Neural cell (in vitro differentiated cells): ENCODE measurements at regions not wholly inside any gene's neighbourhood (a gene's known extent, or its start where the extent isn't known, plus 50 kb on each side); places are given as distances from the start of the nearest gene placed in this dataset.

Source experiments
- H2AFZ ChIP-seq: fragments of 200-600, 300-800 bp; sonication (generic), shearing (Covaris generic); 2 replicates; pipeline ENCODE4 v1.6.0; 2014; ENCODE audit warnings: low read depth, mild to moderate bottlenecking, antibody characterized with exemption, low read length, moderate library complexity
- H3F3A ChIP-seq: fragments of 200-600 bp; shearing (Covaris generic); 2 replicates; pipeline ENCODE4 v1.6.1; 2016; ENCODE audit warnings: mild to moderate bottlenecking, moderate library complexity, mixed read lengths, antibody characterized with exemption, low read length; ENCODE audit not compliant: insufficient read depth, poor library complexity, severe bottlenecking
- H3K27ac ChIP-seq: fragments of 200-600, 300-800 bp; sonication (generic), shearing (Covaris generic); 2 replicates; pipeline ENCODE4 v1.5.1; 2014; ENCODE audit warnings: mild to moderate bottlenecking, low read length, moderate library complexity
- H3K27me3 ChIP-seq: fragments of 300-800, 200-600 bp; sonication (generic), shearing (Covaris generic); 2 replicates; pipeline ENCODE4 v1.6.0; 2014; ENCODE audit warnings: mild to moderate bottlenecking, low read depth, low read length, moderate library complexity; ENCODE audit not compliant: insufficient read depth
- H3K36me3 ChIP-seq: fragments of 300-800, 200-600 bp; sonication (generic), shearing (Covaris generic); 2 replicates; pipeline ENCODE4 v1.5.1; 2014; ENCODE audit warnings: mild to moderate bottlenecking, antibody characterized with exemption, low read length, moderate library complexity; ENCODE audit not compliant: insufficient read depth
- H3K4me2 ChIP-seq: fragments of 300-800, 200-600 bp; sonication (generic), shearing (Covaris generic); 2 replicates; pipeline ENCODE4 v1.6.0; 2014; ENCODE audit warnings: mild to moderate bottlenecking, low read length
- H3K4me3 ChIP-seq: fragments of 300-800, 200-600 bp; sonication (generic), shearing (Covaris generic); 2 replicates; pipeline ENCODE4 v1.5.1; 2014; ENCODE audit warnings: mild to moderate bottlenecking, low read length, moderate library complexity
- H3K79me2 ChIP-seq: fragments of 200-600 bp; shearing (Covaris generic); replicated peaks from 2 replicates; pipeline ENCODE4 v1.6.0; 2014; ENCODE audit warnings: mild to moderate bottlenecking, low read length, moderate library complexity; ENCODE audit not compliant: insufficient read depth
- H3K9ac ChIP-seq: fragments of 300-800, 200-600 bp; sonication (generic), shearing (Covaris generic); 2 replicates; pipeline ENCODE4 v1.6.1; 2016; ENCODE audit warnings: mild to moderate bottlenecking, low read length, mixed read lengths
- H3K9me2 ChIP-seq: fragments of 200-600 bp; shearing (Covaris generic); 2 replicates; pipeline ENCODE4 v1.6.1; 2016; ENCODE audit warnings: mild to moderate bottlenecking, low read length, mixed read lengths; ENCODE audit not compliant: insufficient read depth
- H3K9me3 ChIP-seq: fragments of 200-600, 300-800 bp; sonication (generic), shearing (Covaris generic); 2 replicates; pipeline ENCODE4 v1.6.1; 2016; ENCODE audit warnings: mild to moderate bottlenecking, mixed run types, low read length, moderate library complexity, mixed read lengths
- H4K20me1 ChIP-seq: fragments of 200-600 bp; shearing (Covaris generic); 2 replicates; pipeline ENCODE4 v1.6.1; 2016; ENCODE audit warnings: mild to moderate bottlenecking, mixed run types; ENCODE audit not compliant: insufficient read depth
- EP300 ChIP-seq: fragments of 450-650 bp; conservative IDR thresholded peaks from 2 replicates; pipeline ENCODE4 v1.6.1; 2014; ENCODE audit warnings: antibody characterized with exemption, mild to moderate bottlenecking, moderate library complexity; ENCODE audit not compliant: poor library complexity, severe bottlenecking
- EZH2 ChIP-seq: fragments of 200-600, 300-800 bp; shearing (Covaris generic), sonication (generic); IDR thresholded peaks from 2 replicates; pipeline ENCODE4 v1.6.1; 2014; ENCODE audit warnings: antibody characterized with exemption, low read length, borderline replicate concordance, mild to moderate bottlenecking; ENCODE audit not compliant: insufficient read depth, poor library complexity, severe bottlenecking
- MXI1 ChIP-seq: fragments of 450-650 bp; conservative IDR thresholded peaks from 2 replicates; pipeline ENCODE4 v1.6.1; 2014; ENCODE audit warnings: antibody characterized with exemption, mild to moderate bottlenecking; ENCODE audit not compliant: poor library complexity, severe bottlenecking
- POLR2AphosphoS5 ChIP-seq: IDR thresholded peaks from 2 replicates; pipeline ENCODE4 v1.6.1; 2012
- RAD21 ChIP-seq: fragments of 450-650 bp; conservative IDR thresholded peaks from 2 replicates; pipeline ENCODE4 v1.6.1; 2014; ENCODE audit warnings: antibody characterized with exemption, mild to moderate bottlenecking, moderate library complexity
- SMC3 ChIP-seq: fragments of 450-650 bp; conservative IDR thresholded peaks from 2 replicates; pipeline ENCODE4 v1.6.1; 2014; ENCODE audit warnings: antibody characterized with exemption, mild to moderate bottlenecking, moderate library complexity; ENCODE audit not compliant: poor library complexity
- TAF1 ChIP-seq: IDR thresholded peaks from 2 replicates; pipeline ENCODE4 v1.6.1; 2012; ENCODE audit warnings: low read depth
- TF ChIP-seq, protein P1 (sequence below): fragments of 450-650 bp; IDR thresholded peaks from 2 replicates; pipeline ENCODE4 v1.5.1; 2014; ENCODE audit warnings: antibody characterized with exemption, mild to moderate bottlenecking, moderate library complexity; ENCODE audit not compliant: poor library complexity, severe bottlenecking
- TF ChIP-seq, protein P2 (sequence below): IDR thresholded peaks from 2 replicates; pipeline ENCODE4 v1.6.1; 2012; ENCODE audit warnings: borderline replicate concordance

DNA sequence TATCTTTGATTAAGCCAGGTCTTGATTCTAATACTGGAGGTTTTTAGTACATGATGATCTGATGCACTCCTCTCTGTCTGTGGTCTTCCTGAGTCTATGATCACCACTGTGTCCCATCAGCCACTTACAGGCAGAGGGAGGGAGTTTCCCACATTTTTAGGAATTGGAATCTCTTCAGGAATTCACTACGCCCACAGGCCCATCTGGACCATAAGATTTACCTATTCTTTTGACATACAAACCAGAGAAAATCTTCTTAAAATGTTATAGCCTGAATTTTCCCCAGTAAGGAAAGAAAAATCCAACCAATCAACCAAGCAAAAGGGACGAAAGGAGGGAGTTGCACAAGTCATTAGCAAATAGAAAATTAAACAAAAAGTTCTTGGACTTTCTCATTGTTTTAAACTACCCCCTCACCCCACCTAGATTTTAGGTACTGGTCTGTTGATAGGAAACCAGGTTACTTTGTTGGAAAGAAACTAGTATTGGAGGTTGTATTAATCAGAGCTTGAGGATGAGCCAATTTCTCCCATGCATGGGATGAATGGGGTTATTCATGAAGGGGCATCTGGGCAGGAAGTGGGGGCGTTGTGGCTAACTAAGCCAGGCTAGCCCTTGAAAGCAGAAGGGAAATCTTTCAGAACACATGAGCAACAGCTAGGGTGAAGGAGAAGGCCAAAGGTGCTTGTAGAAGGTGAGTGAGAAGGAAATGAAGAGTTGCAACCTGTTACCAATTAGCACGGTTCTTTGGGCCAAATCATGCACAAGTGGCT is 328.2 kb upstream of the MEX3C start:
- H3K36me3 ChIP-seq: no peaks in the 10 kb centered on the region
- H3K27ac ChIP-seq: no peak overlapping the region
- H3K9me2 ChIP-seq: no peaks in the 10 kb centered on the region
- no peak overlapping the region for H3K4me2 ChIP-seq
- H2AFZ ChIP-seq: no peak overlapping the region
- H3K9ac ChIP-seq: no peak overlapping the region
- no peaks in the 10 kb centered on the region for H3K79me2 ChIP-seq
- no peaks in the 10 kb centered on the region for H4K20me1 ChIP-seq
- TF ChIP-seq EZH2: no peak
- no peak for TF ChIP-seq POLR2AphosphoS5
- TF ChIP-seq, protein P1, sequence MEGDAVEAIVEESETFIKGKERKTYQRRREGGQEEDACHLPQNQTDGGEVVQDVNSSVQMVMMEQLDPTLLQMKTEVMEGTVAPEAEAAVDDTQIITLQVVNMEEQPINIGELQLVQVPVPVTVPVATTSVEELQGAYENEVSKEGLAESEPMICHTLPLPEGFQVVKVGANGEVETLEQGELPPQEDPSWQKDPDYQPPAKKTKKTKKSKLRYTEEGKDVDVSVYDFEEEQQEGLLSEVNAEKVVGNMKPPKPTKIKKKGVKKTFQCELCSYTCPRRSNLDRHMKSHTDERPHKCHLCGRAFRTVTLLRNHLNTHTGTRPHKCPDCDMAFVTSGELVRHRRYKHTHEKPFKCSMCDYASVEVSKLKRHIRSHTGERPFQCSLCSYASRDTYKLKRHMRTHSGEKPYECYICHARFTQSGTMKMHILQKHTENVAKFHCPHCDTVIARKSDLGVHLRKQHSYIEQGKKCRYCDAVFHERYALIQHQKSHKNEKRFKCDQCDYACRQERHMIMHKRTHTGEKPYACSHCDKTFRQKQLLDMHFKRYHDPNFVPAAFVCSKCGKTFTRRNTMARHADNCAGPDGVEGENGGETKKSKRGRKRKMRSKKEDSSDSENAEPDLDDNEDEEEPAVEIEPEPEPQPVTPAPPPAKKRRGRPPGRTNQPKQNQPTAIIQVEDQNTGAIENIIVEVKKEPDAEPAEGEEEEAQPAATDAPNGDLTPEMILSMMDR: no peak
- no peak for TF ChIP-seq TAF1
- TF ChIP-seq, protein P2, sequence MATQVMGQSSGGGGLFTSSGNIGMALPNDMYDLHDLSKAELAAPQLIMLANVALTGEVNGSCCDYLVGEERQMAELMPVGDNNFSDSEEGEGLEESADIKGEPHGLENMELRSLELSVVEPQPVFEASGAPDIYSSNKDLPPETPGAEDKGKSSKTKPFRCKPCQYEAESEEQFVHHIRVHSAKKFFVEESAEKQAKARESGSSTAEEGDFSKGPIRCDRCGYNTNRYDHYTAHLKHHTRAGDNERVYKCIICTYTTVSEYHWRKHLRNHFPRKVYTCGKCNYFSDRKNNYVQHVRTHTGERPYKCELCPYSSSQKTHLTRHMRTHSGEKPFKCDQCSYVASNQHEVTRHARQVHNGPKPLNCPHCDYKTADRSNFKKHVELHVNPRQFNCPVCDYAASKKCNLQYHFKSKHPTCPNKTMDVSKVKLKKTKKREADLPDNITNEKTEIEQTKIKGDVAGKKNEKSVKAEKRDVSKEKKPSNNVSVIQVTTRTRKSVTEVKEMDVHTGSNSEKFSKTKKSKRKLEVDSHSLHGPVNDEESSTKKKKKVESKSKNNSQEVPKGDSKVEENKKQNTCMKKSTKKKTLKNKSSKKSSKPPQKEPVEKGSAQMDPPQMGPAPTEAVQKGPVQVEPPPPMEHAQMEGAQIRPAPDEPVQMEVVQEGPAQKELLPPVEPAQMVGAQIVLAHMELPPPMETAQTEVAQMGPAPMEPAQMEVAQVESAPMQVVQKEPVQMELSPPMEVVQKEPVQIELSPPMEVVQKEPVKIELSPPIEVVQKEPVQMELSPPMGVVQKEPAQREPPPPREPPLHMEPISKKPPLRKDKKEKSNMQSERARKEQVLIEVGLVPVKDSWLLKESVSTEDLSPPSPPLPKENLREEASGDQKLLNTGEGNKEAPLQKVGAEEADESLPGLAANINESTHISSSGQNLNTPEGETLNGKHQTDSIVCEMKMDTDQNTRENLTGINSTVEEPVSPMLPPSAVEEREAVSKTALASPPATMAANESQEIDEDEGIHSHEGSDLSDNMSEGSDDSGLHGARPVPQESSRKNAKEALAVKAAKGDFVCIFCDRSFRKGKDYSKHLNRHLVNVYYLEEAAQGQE: no peak
- TF ChIP-seq EP300: no peak
- no peak for TF ChIP-seq SMC3
- no peak for TF ChIP-seq MXI1
- TF ChIP-seq RAD21: no peak
- no peaks in the 10 kb centered on the region for H3K27me3 ChIP-seq
- H3K9me3 ChIP-seq: no peaks in the 10 kb centered on the region
- H3K4me3 ChIP-seq: no peak overlapping the region
- no peaks in the 10 kb centered on the region for H3F3A ChIP-seq

DNA sequence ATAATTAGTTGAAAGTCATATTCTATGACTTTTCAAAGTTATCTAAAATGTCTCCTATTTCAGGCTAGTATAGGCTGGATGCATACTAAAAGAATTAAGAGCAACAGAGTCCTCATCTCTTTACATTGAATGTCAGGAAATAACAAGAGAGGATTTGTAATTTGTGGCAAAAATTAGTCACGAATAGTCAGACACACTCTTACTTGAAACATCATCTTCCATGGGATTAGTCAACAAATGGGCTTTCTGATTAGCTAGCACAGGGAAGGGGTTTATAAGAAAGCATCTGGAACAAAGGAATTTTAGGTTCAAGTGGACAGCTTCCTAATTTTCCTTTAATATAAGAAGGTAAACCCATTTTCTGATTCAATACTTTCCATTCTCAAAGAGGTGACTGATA is 330.3 kb upstream of the MEX3C start:
- H3K4me2 ChIP-seq: no peak overlapping the region
- H3K4me3 ChIP-seq: no peak overlapping the region
- no peaks in the 10 kb centered on the region for H3K79me2 ChIP-seq
- no peaks in the 10 kb centered on the region for H3K9me2 ChIP-seq
- H3K36me3 ChIP-seq: no peaks in the 10 kb centered on the region
- H4K20me1 ChIP-seq: no peaks in the 10 kb centered on the region
- TF ChIP-seq EP300: no peak
- TF ChIP-seq, protein P1: no peak
- H3K27me3 ChIP-seq: no peaks in the 10 kb centered on the region
- H2AFZ ChIP-seq: no peak overlapping the region
- H3K9me3 ChIP-seq: no peaks in the 10 kb centered on the region
- no peak overlapping the region for H3K27ac ChIP-seq
- no peaks in the 10 kb centered on the region for H3F3A ChIP-seq
- H3K9ac ChIP-seq: no peak overlapping the region
